SKM-1 (cell line): ENCODE measurements at regions not wholly inside any gene's neighbourhood (a gene's known extent, or its start where the extent isn't known, plus 50 kb on each side); places are given as distances from the start of the nearest gene placed in this dataset.
"Not testable (repeated sequence)": the region's sequence is repeated elsewhere in the genome, so short reads cannot be mapped to it uniquely, and the experiment has no call there.

ENCODE experiments used
- DNase-seq: peaks from one replicate; lab custom pipeline; 2025; ENCODE audit not compliant: unreplicated experiment; lab: John Stamatoyannopoulos, UW

- no peak for DNase-seq
Observed at GRCh38 chr1:106290805-106291501, 765.5 kb upstream of the PRMT6 start.

GRCh38 chr1:106292130-106292529 lies 764.3 kb upstream of the PRMT6 start:
- DNase-seq: no peak

- DNase-seq: no peak
Observed at GRCh38 chr1:106296431-106296830, 760.0 kb upstream of the PRMT6 start.

GRCh38 chr1:106304106-106304505 lies 752.4 kb upstream of the PRMT6 start:
- DNase-seq: no peak

- DNase-seq: no peak
Observed at GRCh38 chr1:106319612-106320011, 736.9 kb upstream of the PRMT6 start.

- no peak for DNase-seq
Observed at GRCh38 chr1:106325600-106325999, 730.9 kb upstream of the PRMT6 start.

- no peak for DNase-seq
Observed at GRCh38 chr1:106344494-106344893, 712.0 kb upstream of the PRMT6 start.

GRCh38 chr1:106360252-106360651 lies 696.2 kb upstream of the PRMT6 start:
- DNase-seq: no peak

GRCh38 chr1:106366627-106367319 lies 689.7 kb upstream of the PRMT6 start:
- no peak for DNase-seq

GRCh38 chr1:106378261-106378660 lies 678.2 kb upstream of the PRMT6 start:
- DNase-seq: no peak

GRCh38 chr1:106380772-106381171 lies 675.7 kb upstream of the PRMT6 start:
- DNase-seq: no peak

- not testable (repeated sequence) for DNase-seq
Observed at GRCh38 chr1:106389160-106389559, 667.3 kb upstream of the PRMT6 start.

- DNase-seq: no peak
Observed at GRCh38 chr1:106393046-106393445, 663.4 kb upstream of the PRMT6 start.

- DNase-seq: no peak
Observed at GRCh38 chr1:106396020-106396419, 660.5 kb upstream of the PRMT6 start.

GRCh38 chr1:106398391-106398790 lies 658.1 kb upstream of the PRMT6 start:
- DNase-seq: no peak

- no peak for DNase-seq
Observed at GRCh38 chr1:106406114-106406513, 650.4 kb upstream of the PRMT6 start.

- DNase-seq: not testable (repeated sequence)
Observed at GRCh38 chr1:106412321-106412720, 644.2 kb upstream of the PRMT6 start.

- DNase-seq: no peak
Observed at GRCh38 chr1:106435269-106435668, 621.2 kb upstream of the PRMT6 start.

GRCh38 chr1:106439475-106439874 lies 617.0 kb upstream of the PRMT6 start:
- no peak for DNase-seq

- DNase-seq: no peak
Observed at GRCh38 chr1:106447466-106447865, 609.0 kb upstream of the PRMT6 start.

GRCh38 chr1:106456832-106457231 lies 599.6 kb upstream of the PRMT6 start:
- DNase-seq: no peak

- DNase-seq: no peak
Observed at GRCh38 chr1:106457368-106457767, 599.1 kb upstream of the PRMT6 start.

- no peak for DNase-seq
Observed at GRCh38 chr1:106458866-106459265, 597.6 kb upstream of the PRMT6 start.
